Muscle layer of colon (tissue), 2 donors: ENCODE measurements at regions not wholly inside any gene's neighbourhood (a gene's known extent, or its start where the extent isn't known, plus 50 kb on each side); places are given as distances from the start of the nearest gene placed in this dataset.

ENCODE experiments used
- H3K27ac ChIP-seq: one replicate; pipeline ENCODE4 v1.7.0; 2013; ENCODE audit warnings: low read depth, mild to moderate bottlenecking, low read length, moderate library complexity
- H3K27me3 ChIP-seq, 2 donors: one replicate each; pipeline ENCODE4 v1.7.0; 2013; ENCODE audit warnings: low read length in 2 of 2, mild to moderate bottlenecking in 2 of 2; ENCODE audit not compliant: insufficient read depth in 2 of 2, control insufficient read depth in 1 of 2
- H3K36me3 ChIP-seq: one replicate; pipeline ENCODE4 v1.7.0; 2013; ENCODE audit warnings: mild to moderate bottlenecking, low read length; ENCODE audit not compliant: insufficient read depth
- H3K4me1 ChIP-seq: one replicate; pipeline ENCODE4 v1.7.0; 2013; ENCODE audit warnings: mild to moderate bottlenecking, low read length; ENCODE audit not compliant: insufficient read depth
- H3K4me3 ChIP-seq, 2 donors: one replicate each; pipeline ENCODE4 v1.7.0; 2013; ENCODE audit warnings: low read length in 2 of 2, low read depth in 1 of 2, mild to moderate bottlenecking in 1 of 2, moderate library complexity in 1 of 2
- H3K9ac ChIP-seq: one replicate; pipeline ENCODE4 v1.7.0; 2013; ENCODE audit warnings: low read length
- H3K9me3 ChIP-seq: one replicate; pipeline ENCODE4 v1.7.0; 2013; ENCODE audit warnings: mild to moderate bottlenecking, low read length
- donor health status: abdominal sarcoma.
- donor health status: Adenocarcinoma of cecum.

- no peak overlapping the region for H3K9ac ChIP-seq
- H3K4me3 ChIP-seq: no peak overlapping the region
- H3K4me1 ChIP-seq: peaks cover 14% of the 10 kb centered on the region
- H3K36me3 ChIP-seq: no peaks in the 10 kb centered on the region
- H3K27me3 ChIP-seq: no peaks in the 10 kb centered on the region
- H3K9me3 ChIP-seq: no peaks in the 10 kb centered on the region
- H3K27ac ChIP-seq: no peak overlapping the region
These were observed 189.7 kb upstream of the BLID start for GRCh38 chr11:122305426-122306320.

GRCh38 chr11:122304973-122305372 lies 189.0 kb upstream of the BLID start:
- peaks cover 14% of the 10 kb centered on the region for H3K4me1 ChIP-seq
- no peaks in the 10 kb centered on the region for H3K9me3 ChIP-seq
- H3K27me3 ChIP-seq: no peaks in the 10 kb centered on the region
- H3K4me3 ChIP-seq: no peak overlapping the region
- no peaks in the 10 kb centered on the region for H3K36me3 ChIP-seq
- no peak overlapping the region for H3K27ac ChIP-seq
- H3K9ac ChIP-seq: no peak overlapping the region

- Histone ChIP-seq H3K4me3 (no peak overlapping the region), H3K4me1 (peaks cover 14% of the 10 kb centered on the region)
These were observed 188.3 kb upstream of the BLID start for GRCh38 chr11:122304306-122304705.

GRCh38 chr11:122294041-122294440 lies 178.0 kb upstream of the BLID start:
- Histone ChIP-seq H3K9me3 (peaks cover 6% of the 10 kb centered on the region), H3K36me3 (no peaks in the 10 kb centered on the region), H3K4me3 (no peak overlapping the region), H3K27me3 (no peaks in the 10 kb centered on the region), H3K27ac (no peak overlapping the region), H3K9ac (no peak overlapping the region), H3K4me1 (no peaks in the 10 kb centered on the region)

More at GRCh38 chr11:122304306-122304705, 188.3 kb upstream of the BLID start:
- no peak overlapping the region for H3K9ac ChIP-seq
- H3K27ac ChIP-seq: no peak overlapping the region
- H3K9me3 ChIP-seq: no peaks in the 10 kb centered on the region
- H3K36me3 ChIP-seq: no peaks in the 10 kb centered on the region
- no peaks in the 10 kb centered on the region for H3K27me3 ChIP-seq

- Histone ChIP-seq H3K36me3 (no peaks in the 10 kb centered on the region), H3K9me3 (peaks cover 6% of the 10 kb centered on the region), H3K4me3 (no peak overlapping the region), H3K27ac (no peak overlapping the region), H3K4me1 (no peaks in the 10 kb centered on the region), H3K9ac (no peak overlapping the region), H3K27me3 (no peaks in the 10 kb centered on the region)
These were observed 177.4 kb upstream of the BLID start for GRCh38 chr11:122293296-122294023.

DNA sequence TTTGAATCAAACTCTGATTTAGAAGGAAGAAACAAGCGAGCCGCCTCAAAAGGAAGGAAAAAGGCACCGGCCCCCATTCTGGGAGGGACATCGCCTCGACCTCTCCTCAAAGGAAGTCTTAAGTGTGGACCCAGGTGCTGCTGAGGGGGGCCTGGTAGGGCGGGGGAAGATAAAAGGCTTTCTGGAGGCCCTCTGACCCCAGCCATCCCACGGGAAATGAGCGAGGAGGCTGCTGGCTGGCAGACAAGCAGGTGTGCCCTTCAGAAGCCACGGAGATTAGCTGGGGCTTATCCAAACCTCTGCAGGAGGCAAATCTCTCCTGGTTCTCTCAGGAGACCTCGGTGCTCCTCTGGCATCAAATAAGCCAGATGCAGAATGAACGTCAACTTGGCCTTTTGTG lies 171.4 kb upstream of the BLID start:
- Histone ChIP-seq H3K4me3 (no peak overlapping the region), H3K9me3 (no peaks in the 10 kb centered on the region), H3K27me3 (no peaks in the 10 kb centered on the region), H3K4me1 (no peaks in the 10 kb centered on the region), H3K27ac (no peak overlapping the region), H3K9ac (no peak overlapping the region), H3K36me3 (no peaks in the 10 kb centered on the region)

GRCh38 chr11:122285070-122285988 lies 169.3 kb upstream of the BLID start:
- H3K4me3 ChIP-seq: no peak overlapping the region
- H3K4me1 ChIP-seq: no peaks in the 10 kb centered on the region
- H3K27ac ChIP-seq: no peak overlapping the region

GRCh38 chr11:122280870-122281269 lies 164.9 kb upstream of the BLID start:
- H3K4me1 ChIP-seq: no peaks in the 10 kb centered on the region
- H3K9me3 ChIP-seq: no peaks in the 10 kb centered on the region
- no peak overlapping the region for H3K27ac ChIP-seq
- no peaks in the 10 kb centered on the region for H3K36me3 ChIP-seq
- no peak overlapping the region for H3K9ac ChIP-seq
- H3K27me3 ChIP-seq: no peaks in the 10 kb centered on the region
- no peak overlapping the region for H3K4me3 ChIP-seq

More at GRCh38 chr11:122285070-122285988, 169.3 kb upstream of the BLID start:
- H3K36me3 ChIP-seq: no peaks in the 10 kb centered on the region
- no peaks in the 10 kb centered on the region for H3K27me3 ChIP-seq
- H3K9me3 ChIP-seq: no peaks in the 10 kb centered on the region
- H3K9ac ChIP-seq: no peak overlapping the region

DNA sequence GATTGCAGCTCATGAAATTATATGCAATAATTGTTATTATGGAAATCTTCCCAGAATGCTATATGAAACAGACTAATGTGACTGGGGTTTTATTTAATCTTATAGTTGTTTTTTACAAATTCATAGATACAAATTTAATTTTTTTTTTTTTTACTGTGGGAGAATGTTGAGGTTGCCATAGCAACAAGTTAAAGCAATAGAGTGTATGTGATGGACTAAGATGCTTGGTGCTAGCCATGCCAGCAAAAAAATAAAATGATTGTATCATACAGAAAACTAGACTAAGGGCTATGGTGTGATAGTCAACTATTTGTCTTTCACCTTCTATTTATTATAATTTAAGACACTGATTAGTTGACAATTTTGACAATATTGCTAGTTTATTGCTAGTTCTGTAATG lies 163.2 kb upstream of the BLID start:
- Histone ChIP-seq H3K4me3 (no peak overlapping the region), H3K4me1 (no peaks in the 10 kb centered on the region), H3K9ac (no peak overlapping the region), H3K27ac (no peak overlapping the region), H3K36me3 (no peaks in the 10 kb centered on the region), H3K27me3 (no peaks in the 10 kb centered on the region), H3K9me3 (no peaks in the 10 kb centered on the region)

DNA sequence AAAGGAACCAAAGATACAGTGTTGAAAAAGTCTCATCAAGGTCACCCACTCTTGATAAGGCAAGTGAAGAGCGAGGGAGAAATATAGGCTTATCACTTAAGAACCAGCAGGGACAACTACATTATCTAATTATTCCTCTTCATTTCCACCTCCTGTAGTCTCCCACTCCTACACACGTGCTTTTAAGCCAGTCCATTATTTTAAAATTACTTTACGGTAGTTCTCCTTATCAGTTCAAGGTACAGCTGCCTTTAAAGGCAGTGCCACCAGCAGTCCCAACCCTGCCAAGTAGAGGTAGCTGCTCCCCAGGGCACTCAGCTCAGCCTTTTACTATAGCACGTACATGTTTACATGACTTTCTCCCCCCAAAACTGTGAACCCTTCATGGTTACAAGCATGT lies 161.5 kb upstream of the BLID start:
- no peaks in the 10 kb centered on the region for H3K9me3 ChIP-seq
- H3K36me3 ChIP-seq: no peaks in the 10 kb centered on the region
- no peak overlapping the region for H3K4me3 ChIP-seq
- no peak overlapping the region for H3K9ac ChIP-seq
- no peaks in the 10 kb centered on the region for H3K4me1 ChIP-seq
- no peaks in the 10 kb centered on the region for H3K27me3 ChIP-seq
- H3K27ac ChIP-seq: no peak overlapping the region

DNA sequence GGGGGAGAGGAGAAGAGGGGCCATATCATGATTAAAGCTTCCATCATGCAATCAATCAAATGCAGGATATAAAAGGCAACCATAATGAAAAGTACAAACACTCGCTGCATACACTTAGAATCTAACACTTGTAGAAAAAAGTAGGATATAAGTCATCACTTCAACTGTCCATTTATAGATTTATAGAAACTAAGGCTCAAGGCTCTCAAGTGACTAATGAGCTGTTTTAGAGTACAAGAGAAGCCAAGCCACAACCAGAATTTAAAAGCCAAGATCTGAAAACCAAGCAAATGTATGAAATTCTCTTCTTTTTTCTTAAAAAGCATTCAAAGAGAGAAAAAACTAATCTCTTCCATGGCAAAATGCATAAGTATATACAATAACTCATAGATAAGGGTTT lies 160.2 kb upstream of the BLID start:
- Histone ChIP-seq H3K9me3 (no peaks in the 10 kb centered on the region), H3K9ac (no peak overlapping the region)

More for the DNA sequence above, 160.2 kb upstream of the BLID start:
- Histone ChIP-seq H3K27me3 (no peaks in the 10 kb centered on the region), H3K4me1 (no peaks in the 10 kb centered on the region), H3K27ac (no peak overlapping the region), H3K36me3 (no peaks in the 10 kb centered on the region), H3K4me3 (no peak overlapping the region)
